Epithelial cell of proximal tubule (primary cell): ENCODE measurements at regions not wholly inside any gene's neighbourhood (a gene's known extent, or its start where the extent isn't known, plus 50 kb on each side); places are given as distances from the start of the nearest gene placed in this dataset.

ENCODE experiments used
- DNase-seq: peaks from one replicate; pipeline ENCODE4 v3.0.0-alpha.2; 2011; ENCODE audit warnings: low read depth
- H3K4me3 ChIP-seq: 2 replicates; pipeline ENCODE4 v1.5.1; 2011; ENCODE audit warnings: low read depth, mild to moderate bottlenecking, low read length
- CTCF ChIP-seq: conservative IDR thresholded peaks from 2 replicates; pipeline ENCODE4 v1.5.1; 2012; ENCODE audit warnings: low read depth, mild to moderate bottlenecking, low read length

- no peak for DNase-seq
- H3K4me3 ChIP-seq, result no peak overlapping the region
- no peak for TF ChIP-seq CTCF
Measured at GRCh38 chr5:73305386-73305785, 132.4 kb downstream of the TMEM174 start.

GRCh38 chr5:73304381-73304780 is 131.4 kb downstream of the TMEM174 start:
- DNase-seq, result no peak
- no peak for TF ChIP-seq CTCF
- H3K4me3 ChIP-seq, result no peak overlapping the region

- H3K4me3 ChIP-seq, result no peak overlapping the region
- no peak for TF ChIP-seq CTCF
- DNase-seq, result no peak
Measured at GRCh38 chr5:73303148-73304079, 130.4 kb downstream of the TMEM174 start.

DNA sequence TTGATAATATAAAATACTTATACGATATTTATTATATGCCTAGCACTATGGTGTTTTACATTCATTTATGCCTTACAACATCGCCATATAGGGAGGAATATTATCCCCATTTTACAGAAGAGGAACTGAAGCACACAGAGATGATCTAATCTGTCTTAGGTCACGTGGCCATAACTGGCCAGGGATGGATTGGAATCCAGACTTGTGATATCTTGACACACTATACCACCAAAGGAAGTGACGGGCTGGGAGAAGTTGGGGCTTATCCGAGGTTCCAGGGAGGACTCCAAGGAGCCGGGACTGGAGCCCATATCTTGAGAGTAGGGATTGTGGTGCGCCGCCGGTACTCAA is 129.8 kb downstream of the TMEM174 start:
- DNase-seq, result no peak
- no peak for TF ChIP-seq CTCF
- H3K4me3 ChIP-seq, result no peak overlapping the region

DNA sequence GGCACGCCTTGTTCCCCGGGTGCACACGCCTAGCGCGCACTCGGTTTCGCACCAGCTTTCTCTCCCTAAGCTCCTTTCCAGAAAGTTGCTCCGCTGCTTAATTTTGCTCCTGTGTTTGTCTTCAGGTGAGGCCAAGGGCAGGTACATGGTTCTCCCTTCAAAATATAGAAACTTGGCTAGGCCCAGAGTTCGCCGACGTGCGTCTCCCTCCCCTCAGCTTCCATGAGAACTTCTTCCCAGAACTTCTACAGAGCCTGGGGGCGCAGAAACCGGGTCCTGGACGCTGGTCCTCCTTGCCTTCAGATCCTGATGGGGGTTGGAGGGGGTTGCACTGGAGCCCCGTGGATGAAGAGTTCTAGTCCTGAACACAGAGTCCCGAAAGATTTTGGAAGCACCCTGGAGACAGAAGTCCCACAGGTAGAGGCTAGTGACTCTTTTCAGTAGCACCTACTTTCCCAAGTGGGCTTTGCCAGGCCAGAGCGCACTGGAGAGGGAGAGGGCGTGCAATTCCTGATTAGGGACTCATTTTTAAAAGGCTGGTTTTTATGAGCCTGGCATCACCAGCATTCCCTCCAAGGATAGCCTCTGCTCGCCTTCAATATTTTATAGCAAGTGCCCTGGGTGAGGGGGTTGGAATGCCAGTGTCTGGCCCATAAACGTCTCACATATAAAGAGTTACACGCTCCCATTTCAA is 128.4 kb downstream of the TMEM174 start:
- no peak for TF ChIP-seq CTCF
- no peak overlapping the region for H3K4me3 ChIP-seq
- no peak for DNase-seq

GRCh38 chr5:73300337-73301207 is 127.6 kb downstream of the TMEM174 start:
- no peak overlapping the region for H3K4me3 ChIP-seq
- no peak for TF ChIP-seq CTCF
- no peak for DNase-seq
